GM23338 (cell line): ENCODE measurements at regions not wholly inside any gene's neighbourhood (a gene's known extent, or its start where the extent isn't known, plus 50 kb on each side); places are given as distances from the start of the nearest gene placed in this dataset.
A peak's percentile ranks its signal among the peaks of the same experiment; 100 is the strongest.

Experiments
- ATAC-seq: fragments of 200-7000 bp; cut with Tn5 transposase; 3 replicates; pipeline ENCODE4 v1.9.1; 2020
- DNase-seq: peaks from one replicate; pipeline ENCODE4 v3.0.0-alpha.2; 2015; ENCODE audit warnings: low spot score
- H2AFZ ChIP-seq: fragments of 200-600 bp; sonication (generic); 2 replicates; pipeline ENCODE4 v1.8.0; 2016; ENCODE audit warnings: antibody characterized with exemption, mild to moderate bottlenecking, moderate library complexity
- H3F3A ChIP-seq: fragments of 200-600 bp; sonication (generic); replicated peaks from 2 replicates; pipeline ENCODE4 v1.8.0; 2017; ENCODE audit warnings: antibody characterized with exemption, mixed run types, low read depth
- H3K27ac ChIP-seq: fragments of 200-600 bp; sonication (generic); 2 replicates; pipeline ENCODE4 v1.6.1; 2016; ENCODE audit warnings: low read depth
- H3K27me3 ChIP-seq: fragments of 200-600 bp; sonication (generic); 2 replicates; pipeline ENCODE4 v1.8.0; 2016; ENCODE audit warnings: mild to moderate bottlenecking, mixed run types, moderate library complexity; ENCODE audit not compliant: insufficient read depth
- H3K36me3 ChIP-seq: fragments of 200-600 bp; sonication (generic); 2 replicates; pipeline ENCODE4 v1.8.0; 2016; ENCODE audit warnings: mild to moderate bottlenecking; ENCODE audit not compliant: insufficient read depth
- H3K4me1 ChIP-seq: fragments of 200-600 bp; sonication (generic); 2 replicates; pipeline ENCODE4 v1.8.0; 2016; ENCODE audit warnings: mild to moderate bottlenecking, moderate library complexity; ENCODE audit not compliant: insufficient read depth
- H3K4me2 ChIP-seq: fragments of 200-600 bp; sonication (generic); 2 replicates; pipeline ENCODE4 v1.7.1; 2017; ENCODE audit warnings: mixed run types
- H3K4me3 ChIP-seq: fragments of 200-600 bp; sonication (generic); 2 replicates; pipeline ENCODE4 v1.6.1; 2016; ENCODE audit warnings: mixed run types
- H3K79me2 ChIP-seq: fragments of 200-600 bp; sonication (generic); replicated peaks from 2 replicates; pipeline ENCODE4 v1.8.0; 2017; ENCODE audit warnings: mild to moderate bottlenecking; ENCODE audit not compliant: insufficient read depth
- H3K9me2 ChIP-seq: fragments of 200-600 bp; sonication (generic); 2 replicates; pipeline ENCODE4 v1.8.0; 2017; ENCODE audit not compliant: insufficient read depth
- H4K20me1 ChIP-seq: fragments of 200-600 bp; sonication (generic); replicated peaks from 2 replicates; pipeline ENCODE4 v1.8.0; 2017; ENCODE audit warnings: mild to moderate bottlenecking; ENCODE audit not compliant: insufficient read depth
- H3K27ac Mint-ChIP-seq: 2 replicates; pipeline ENCODE4 v1.8.0; 2020; ENCODE audit warnings: inconsistent platforms, mild to moderate bottlenecking, moderate library complexity, mixed read lengths
- H3K27me3 Mint-ChIP-seq: 3 replicates; pipeline ENCODE4 v1.8.0; 2022; ENCODE audit warnings: low read depth, mild to moderate bottlenecking, moderate library complexity, mixed read lengths, inconsistent platforms; ENCODE audit not compliant: insufficient read depth, poor library complexity
- H3K36me3 Mint-ChIP-seq: 3 replicates; pipeline ENCODE4 v1.8.0; 2021; ENCODE audit warnings: low read depth, mild to moderate bottlenecking, inconsistent platforms, moderate library complexity, mixed read lengths
- H3K4me1 Mint-ChIP-seq: 3 replicates; pipeline ENCODE4 v1.8.0; 2020; ENCODE audit warnings: mild to moderate bottlenecking, inconsistent platforms, mixed read lengths
- H3K4me3 Mint-ChIP-seq: 3 replicates; pipeline ENCODE4 v1.8.0; 2021; ENCODE audit warnings: moderate library complexity, mild to moderate bottlenecking, inconsistent platforms, mixed read lengths
- H3K9me3 Mint-ChIP-seq: 3 replicates; pipeline ENCODE4 v1.8.0; 2020; ENCODE audit warnings: moderate library complexity, mild to moderate bottlenecking, inconsistent platforms, mixed read lengths
- CREB1 ChIP-seq: fragments of 250-450 bp; sonication (Bioruptor Pico); IDR thresholded peaks from 2 replicates; pipeline ENCODE4 v1.5.0; 2020; ENCODE audit warnings: low read depth, mild to moderate bottlenecking, moderate library complexity
- EZH2phosphoT487 ChIP-seq: fragments of 200-600 bp; sonication (generic); IDR thresholded peaks from one replicate; pipeline ENCODE4 v1.8.1; 2018; ENCODE audit warnings: antibody characterized with exemption; ENCODE audit not compliant: unreplicated experiment
- JUNB ChIP-seq: IDR thresholded peaks from one replicate; pipeline ENCODE4 v1.6.1; 2016; ENCODE audit warnings: antibody characterized with exemption; ENCODE audit not compliant: unreplicated experiment
- NANOG ChIP-seq: IDR thresholded peaks from 2 replicates; pipeline ENCODE4 v1.6.1; 2016; ENCODE audit warnings: antibody characterized with exemption, borderline replicate concordance
- STAT1 ChIP-seq: IDR thresholded peaks from one replicate; pipeline ENCODE4 v1.6.1; 2016; ENCODE audit warnings: antibody characterized with exemption; ENCODE audit not compliant: unreplicated experiment
- ZNF331 ChIP-seq: fragments of 250-450 bp; sonication (Bioruptor Pico); IDR thresholded peaks from 2 replicates; pipeline ENCODE4 v1.5.0; 2020; ENCODE audit warnings: low read depth, mild to moderate bottlenecking, moderate library complexity
- TF ChIP-seq, protein P1 (sequence below), 2 experiments: fragments of 200-600 bp in 1 of 2; sonication (generic) in 1 of 2; conservative IDR thresholded peaks; 2 replicates each; pipeline versions ENCODE4 v1.5.1 to v1.6.1; 2016 to 2017; ENCODE audit warnings: antibody characterized with exemption in 2 of 2, low read depth in 2 of 2, mild to moderate bottlenecking in 2 of 2, moderate library complexity in 1 of 2
- TF ChIP-seq, protein P2 (sequence below): fragments of 250-450 bp; sonication (Bioruptor Pico); IDR thresholded peaks from 2 replicates; pipeline ENCODE4 v1.5.0; 2020; ENCODE audit warnings: mild to moderate bottlenecking, moderate library complexity

DNA sequence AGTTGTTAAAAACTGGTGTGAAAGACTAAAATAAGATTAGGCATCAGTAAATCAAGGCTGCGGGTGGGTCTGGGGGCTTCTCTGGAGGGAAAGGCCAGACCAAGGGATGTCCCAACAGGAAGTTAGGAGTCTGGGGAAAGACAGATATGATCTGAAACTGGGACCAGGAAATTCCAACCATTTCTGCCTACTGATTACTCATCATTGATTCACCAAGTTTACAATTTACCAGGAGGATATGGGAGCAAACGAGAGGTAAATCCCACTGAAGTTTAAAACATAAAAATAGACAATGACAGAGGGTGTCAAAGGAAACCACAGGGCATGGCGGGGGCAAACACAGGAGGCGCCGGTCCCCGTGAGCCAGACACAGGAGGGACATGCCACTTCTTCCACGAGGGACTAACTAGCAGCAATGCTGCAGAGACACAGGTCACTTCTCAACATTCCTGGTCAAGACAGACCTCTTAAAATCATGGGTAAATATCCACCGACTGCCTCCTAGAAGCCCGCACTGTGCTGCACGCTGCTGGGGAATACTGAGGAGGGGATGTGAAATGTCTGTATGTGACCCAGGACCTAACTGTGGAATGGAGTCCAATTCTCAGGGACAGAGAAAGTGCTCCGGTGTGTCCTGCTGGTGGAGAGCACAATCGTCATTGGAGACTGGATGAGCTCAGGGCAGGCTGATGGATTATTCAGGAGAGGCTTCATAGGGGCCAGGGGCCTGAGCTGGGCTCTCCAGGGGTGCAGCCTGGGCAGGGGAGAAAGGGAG, 153.4 kb upstream of the KLF14 start:
- no peak for TF ChIP-seq ZNF331 (CRISPR knock-in tag)
- Mint-ChIP-seq H3K4me1 (peaks cover 24% of the 10 kb centered on the region), H3K27me3 (peaks cover 3% of the 10 kb centered on the region), H3K27ac (0 out of 2 replicates have a peak overlapping the region, but pooled peaks have one; percentile 22), H3K9me3 (no peaks in the 10 kb centered on the region), H3K4me3 (no peak overlapping the region), H3K36me3 (peaks cover 2% of the 10 kb centered on the region; the same call in 2 of the 3 replicates)
- H3F3A ChIP-seq = no peaks in the 10 kb centered on the region
- no peak overlapping the region for H3K4me3 ChIP-seq
- H3K36me3 ChIP-seq = no peaks in the 10 kb centered on the region
- no peak overlapping the region for H3K27ac ChIP-seq
- no peak for ATAC-seq
- H2AFZ ChIP-seq = no peak overlapping the region
- no peaks in the 10 kb centered on the region; the same call in 1 of the 2 replicates for H4K20me1 ChIP-seq
- H3K9me2 ChIP-seq = no peaks in the 10 kb centered on the region
- no peaks in the 10 kb centered on the region; the same call in 1 of the 2 replicates for H3K79me2 ChIP-seq
- no peak overlapping the region for H3K4me2 ChIP-seq
- no peaks in the 10 kb centered on the region for H3K4me1 ChIP-seq
- no peak for DNase-seq
- no peaks in the 10 kb centered on the region for H3K27me3 ChIP-seq

DNA sequence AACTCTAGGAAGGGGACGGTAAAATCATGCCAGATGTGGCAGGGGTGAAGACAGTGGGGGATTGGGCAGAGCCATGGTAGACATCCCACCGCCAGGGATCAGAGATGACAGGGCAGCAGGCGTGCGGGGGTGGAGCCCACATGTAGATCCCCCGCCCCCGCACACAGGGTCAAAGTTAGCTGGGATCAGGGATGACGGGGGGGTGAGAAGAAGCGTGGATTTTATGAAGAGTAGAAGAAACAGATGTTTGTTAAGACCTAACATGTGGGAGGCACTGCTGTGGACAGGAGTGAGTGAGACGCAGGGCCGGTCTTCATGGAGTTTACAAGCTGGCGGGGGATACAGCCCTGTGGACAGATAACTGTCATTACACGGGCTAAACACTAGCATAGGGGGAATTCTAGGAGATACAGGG, 154.0 kb upstream of the KLF14 start:
- Histone ChIP-seq H4K20me1 (no peaks in the 10 kb centered on the region; the same call in 1 of the 2 replicates), H3K79me2 (no peaks in the 10 kb centered on the region; the same call in 1 of the 2 replicates), H3K4me1 (no peaks in the 10 kb centered on the region), H3F3A (no peaks in the 10 kb centered on the region), H3K27me3 (no peaks in the 10 kb centered on the region), H3K36me3 (no peaks in the 10 kb centered on the region), H2AFZ (no peak overlapping the region), H3K27ac (no peak overlapping the region), H3K4me2 (no peak overlapping the region), H3K4me3 (no peak overlapping the region), H3K9me2 (no peaks in the 10 kb centered on the region)
- Mint-ChIP-seq H3K27me3 (peaks cover 3% of the 10 kb centered on the region), H3K36me3 (no peaks in the 10 kb centered on the region; the same call in 1 of the 3 replicates), H3K27ac (0 out of 2 replicates have a peak overlapping the region, but pooled peaks have one; percentile 22), H3K9me3 (no peaks in the 10 kb centered on the region), H3K4me3 (no peak overlapping the region), H3K4me1 (peaks cover 24% of the 10 kb centered on the region)
- TF ChIP-seq CREB1 (CRISPR knock-in tag) (no peak), JUNB (no peak), STAT1 (no peak), NANOG (no peak), ZNF331 (CRISPR knock-in tag) (no peak)
- TF ChIP-seq, protein P1, sequence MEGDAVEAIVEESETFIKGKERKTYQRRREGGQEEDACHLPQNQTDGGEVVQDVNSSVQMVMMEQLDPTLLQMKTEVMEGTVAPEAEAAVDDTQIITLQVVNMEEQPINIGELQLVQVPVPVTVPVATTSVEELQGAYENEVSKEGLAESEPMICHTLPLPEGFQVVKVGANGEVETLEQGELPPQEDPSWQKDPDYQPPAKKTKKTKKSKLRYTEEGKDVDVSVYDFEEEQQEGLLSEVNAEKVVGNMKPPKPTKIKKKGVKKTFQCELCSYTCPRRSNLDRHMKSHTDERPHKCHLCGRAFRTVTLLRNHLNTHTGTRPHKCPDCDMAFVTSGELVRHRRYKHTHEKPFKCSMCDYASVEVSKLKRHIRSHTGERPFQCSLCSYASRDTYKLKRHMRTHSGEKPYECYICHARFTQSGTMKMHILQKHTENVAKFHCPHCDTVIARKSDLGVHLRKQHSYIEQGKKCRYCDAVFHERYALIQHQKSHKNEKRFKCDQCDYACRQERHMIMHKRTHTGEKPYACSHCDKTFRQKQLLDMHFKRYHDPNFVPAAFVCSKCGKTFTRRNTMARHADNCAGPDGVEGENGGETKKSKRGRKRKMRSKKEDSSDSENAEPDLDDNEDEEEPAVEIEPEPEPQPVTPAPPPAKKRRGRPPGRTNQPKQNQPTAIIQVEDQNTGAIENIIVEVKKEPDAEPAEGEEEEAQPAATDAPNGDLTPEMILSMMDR (conservative IDR thresholded peaks at IDR 0.05; ENCODE audit: low read depth in 2 of 2) = no peak
- ATAC-seq (no peak), DNase-seq (no peak)

DNA sequence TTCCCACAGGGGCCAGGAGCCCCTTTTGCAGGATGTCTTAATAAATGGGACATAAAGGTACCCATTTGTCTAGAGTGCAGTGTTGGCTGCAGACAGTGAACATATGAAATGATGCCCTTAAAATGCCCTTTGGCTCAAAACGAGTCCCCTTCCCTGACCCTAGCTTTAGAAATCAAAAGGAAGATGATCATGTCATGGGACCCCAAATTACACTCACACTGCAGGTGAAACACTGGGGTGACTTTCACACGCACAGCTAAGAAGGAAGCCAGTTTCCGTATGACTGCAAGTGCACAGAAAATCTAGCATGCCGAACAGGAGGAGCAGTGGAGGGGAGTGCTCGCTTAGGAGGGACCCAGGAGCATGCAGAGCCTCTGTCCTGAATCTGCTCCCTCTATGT, 154.5 kb upstream of the KLF14 start:
- H4K20me1 ChIP-seq = no peaks in the 10 kb centered on the region; the same call in 1 of the 2 replicates
- no peaks in the 10 kb centered on the region for H3K27me3 ChIP-seq
- H3K36me3 Mint-ChIP-seq = no peaks in the 10 kb centered on the region; the same call in 1 of the 3 replicates
- DNase-seq = no peak
- no peak overlapping the region for H3K27ac Mint-ChIP-seq
- no peak overlapping the region for H3K4me3 Mint-ChIP-seq
- H3K27ac ChIP-seq = no peak overlapping the region
- ATAC-seq = no peak
- no peaks in the 10 kb centered on the region for H3K9me2 ChIP-seq
- H3K36me3 ChIP-seq = no peaks in the 10 kb centered on the region
- H3K4me1 ChIP-seq = no peaks in the 10 kb centered on the region
- peaks cover 3% of the 10 kb centered on the region for H3K27me3 Mint-ChIP-seq
- no peak overlapping the region for H3K4me2 ChIP-seq
- H3K9me3 Mint-ChIP-seq = no peaks in the 10 kb centered on the region
- no peaks in the 10 kb centered on the region for H3F3A ChIP-seq
- peaks cover 24% of the 10 kb centered on the region for H3K4me1 Mint-ChIP-seq
- H3K79me2 ChIP-seq = no peaks in the 10 kb centered on the region; the same call in 1 of the 2 replicates
- H2AFZ ChIP-seq = no peak overlapping the region
- H3K4me3 ChIP-seq = no peak overlapping the region
- TF ChIP-seq NANOG (no peak), EZH2phosphoT487 (no peak)
- TF ChIP-seq, protein P2, sequence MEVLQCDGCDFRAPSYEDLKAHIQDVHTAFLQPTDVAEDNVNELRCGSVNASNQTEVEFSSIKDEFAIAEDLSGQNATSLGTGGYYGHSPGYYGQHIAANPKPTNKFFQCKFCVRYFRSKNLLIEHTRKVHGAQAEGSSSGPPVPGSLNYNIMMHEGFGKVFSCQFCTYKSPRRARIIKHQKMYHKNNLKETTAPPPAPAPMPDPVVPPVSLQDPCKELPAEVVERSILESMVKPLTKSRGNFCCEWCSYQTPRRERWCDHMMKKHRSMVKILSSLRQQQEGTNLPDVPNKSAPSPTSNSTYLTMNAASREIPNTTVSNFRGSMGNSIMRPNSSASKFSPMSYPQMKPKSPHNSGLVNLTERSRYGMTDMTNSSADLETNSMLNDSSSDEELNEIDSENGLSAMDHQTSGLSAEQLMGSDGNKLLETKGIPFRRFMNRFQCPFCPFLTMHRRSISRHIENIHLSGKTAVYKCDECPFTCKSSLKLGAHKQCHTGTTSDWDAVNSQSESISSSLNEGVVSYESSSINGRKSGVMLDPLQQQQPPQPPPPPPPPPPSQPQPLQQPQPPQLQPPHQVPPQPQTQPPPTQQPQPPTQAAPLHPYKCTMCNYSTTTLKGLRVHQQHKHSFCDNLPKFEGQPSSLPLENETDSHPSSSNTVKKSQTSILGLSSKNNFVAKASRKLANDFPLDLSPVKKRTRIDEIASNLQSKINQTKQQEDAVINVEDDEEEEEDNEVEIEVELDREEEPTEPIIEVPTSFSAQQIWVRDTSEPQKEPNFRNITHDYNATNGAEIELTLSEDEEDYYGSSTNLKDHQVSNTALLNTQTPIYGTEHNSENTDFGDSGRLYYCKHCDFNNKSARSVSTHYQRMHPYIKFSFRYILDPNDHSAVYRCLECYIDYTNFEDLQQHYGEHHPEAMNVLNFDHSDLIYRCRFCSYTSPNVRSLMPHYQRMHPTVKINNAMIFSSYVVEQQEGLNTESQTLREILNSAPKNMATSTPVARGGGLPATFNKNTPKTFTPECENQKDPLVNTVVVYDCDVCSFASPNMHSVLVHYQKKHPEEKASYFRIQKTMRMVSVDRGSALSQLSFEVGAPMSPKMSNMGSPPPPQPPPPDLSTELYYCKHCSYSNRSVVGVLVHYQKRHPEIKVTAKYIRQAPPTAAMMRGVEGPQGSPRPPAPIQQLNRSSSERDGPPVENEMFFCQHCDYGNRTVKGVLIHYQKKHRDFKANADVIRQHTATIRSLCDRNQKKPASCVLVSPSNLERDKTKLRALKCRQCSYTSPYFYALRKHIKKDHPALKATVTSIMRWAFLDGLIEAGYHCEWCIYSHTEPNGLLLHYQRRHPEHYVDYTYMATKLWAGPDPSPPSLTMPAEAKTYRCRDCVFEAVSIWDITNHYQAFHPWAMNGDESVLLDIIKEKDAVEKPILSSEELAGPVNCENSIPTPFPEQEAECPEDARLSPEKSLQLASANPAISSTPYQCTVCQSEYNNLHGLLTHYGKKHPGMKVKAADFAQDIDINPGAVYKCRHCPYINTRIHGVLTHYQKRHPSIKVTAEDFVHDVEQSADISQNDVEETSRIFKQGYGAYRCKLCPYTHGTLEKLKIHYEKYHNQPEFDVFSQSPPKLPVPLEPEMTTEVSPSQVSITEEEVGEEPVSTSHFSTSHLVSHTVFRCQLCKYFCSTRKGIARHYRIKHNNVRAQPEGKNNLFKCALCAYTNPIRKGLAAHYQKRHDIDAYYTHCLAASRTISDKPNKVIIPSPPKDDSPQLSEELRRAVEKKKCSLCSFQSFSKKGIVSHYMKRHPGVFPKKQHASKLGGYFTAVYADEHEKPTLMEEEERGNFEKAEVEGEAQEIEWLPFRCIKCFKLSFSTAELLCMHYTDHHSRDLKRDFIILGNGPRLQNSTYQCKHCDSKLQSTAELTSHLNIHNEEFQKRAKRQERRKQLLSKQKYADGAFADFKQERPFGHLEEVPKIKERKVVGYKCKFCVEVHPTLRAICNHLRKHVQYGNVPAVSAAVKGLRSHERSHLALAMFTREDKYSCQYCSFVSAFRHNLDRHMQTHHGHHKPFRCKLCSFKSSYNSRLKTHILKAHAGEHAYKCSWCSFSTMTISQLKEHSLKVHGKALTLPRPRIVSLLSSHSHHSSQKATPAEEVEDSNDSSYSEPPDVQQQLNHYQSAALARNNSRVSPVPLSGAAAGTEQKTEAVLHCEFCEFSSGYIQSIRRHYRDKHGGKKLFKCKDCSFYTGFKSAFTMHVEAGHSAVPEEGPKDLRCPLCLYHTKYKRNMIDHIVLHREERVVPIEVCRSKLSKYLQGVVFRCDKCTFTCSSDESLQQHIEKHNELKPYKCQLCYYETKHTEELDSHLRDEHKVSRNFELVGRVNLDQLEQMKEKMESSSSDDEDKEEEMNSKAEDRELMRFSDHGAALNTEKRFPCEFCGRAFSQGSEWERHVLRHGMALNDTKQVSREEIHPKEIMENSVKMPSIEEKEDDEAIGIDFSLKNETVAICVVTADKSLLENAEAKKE (CRISPR knock-in tag) = no peak
